CD4-positive, alpha-beta T cell treated with Interleukin-21 for 1 hour (primary cell): ENCODE measurements at regions not wholly inside any gene's neighbourhood (a gene's known extent, or its start where the extent isn't known, plus 50 kb on each side); places are given as distances from the start of the nearest gene placed in this dataset.

Experiments
- DNase-seq: peaks from one replicate; pipeline ENCODE4 v3.0.0-alpha.2; 2020

DNA sequence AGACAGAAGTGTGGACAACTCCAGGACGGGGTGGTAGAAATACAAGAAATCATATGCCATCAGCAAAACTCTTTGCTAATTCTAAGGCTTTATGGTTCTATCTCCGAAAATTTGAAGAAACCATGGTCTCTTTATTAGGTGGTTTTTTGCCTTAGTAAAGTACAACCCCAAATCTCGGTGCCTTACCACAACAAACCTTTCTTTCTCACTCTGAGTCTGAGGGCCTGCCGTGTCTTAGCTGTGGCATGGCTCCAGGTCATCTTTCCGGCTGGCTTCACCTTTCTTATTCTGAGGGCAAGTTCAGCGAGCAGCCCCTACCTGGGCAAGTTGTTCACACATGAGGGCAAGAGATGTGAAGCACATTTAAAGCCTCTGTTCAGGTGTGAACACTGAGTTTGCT is 280.6 kb downstream of the TTLL7 start:
- no peak for DNase-seq

- no peak for DNase-seq
Measured at GRCh38 chr1:83717785-83718184, 281.1 kb downstream of the TTLL7 start.

DNA sequence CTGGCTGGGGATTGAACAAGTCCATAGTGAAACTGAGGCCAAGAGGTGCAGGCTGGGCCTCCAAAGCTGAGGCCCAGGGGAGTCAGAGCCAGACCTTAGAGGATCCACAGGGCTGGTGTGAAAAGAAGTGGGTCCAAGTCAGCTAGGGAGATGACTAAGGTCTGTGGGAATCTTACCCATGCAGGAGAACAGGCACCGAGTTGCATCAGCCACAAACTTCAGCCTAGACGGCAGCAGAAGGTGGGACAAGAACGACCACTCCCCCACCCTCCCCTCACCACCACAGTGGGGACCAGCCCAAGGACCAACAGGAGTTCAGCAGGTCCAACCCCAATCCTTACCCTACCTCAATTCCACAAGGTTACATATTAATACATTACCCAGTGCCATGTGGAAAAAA is 282.3 kb downstream of the TTLL7 start:
- DNase-seq = no peak

DNA sequence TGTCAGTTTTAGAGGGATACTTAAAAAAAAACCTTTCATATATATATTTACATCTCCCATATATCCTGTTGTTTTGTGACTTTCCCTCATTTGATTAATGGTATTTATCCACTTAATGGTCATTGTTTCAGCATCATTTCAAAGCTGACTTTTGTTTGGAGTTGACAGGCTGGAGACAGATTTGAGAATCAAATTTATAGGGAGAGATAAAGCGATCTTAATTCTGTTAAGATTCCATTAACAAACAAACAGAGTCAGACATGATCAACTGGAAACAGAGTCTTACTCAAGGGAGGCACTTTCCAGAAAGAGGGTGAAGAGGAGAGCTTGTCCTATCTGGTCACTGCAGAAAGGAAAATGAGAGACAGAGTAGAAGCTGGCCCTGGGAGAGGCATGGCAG is 283.4 kb downstream of the TTLL7 start:
- no peak for DNase-seq

DNA sequence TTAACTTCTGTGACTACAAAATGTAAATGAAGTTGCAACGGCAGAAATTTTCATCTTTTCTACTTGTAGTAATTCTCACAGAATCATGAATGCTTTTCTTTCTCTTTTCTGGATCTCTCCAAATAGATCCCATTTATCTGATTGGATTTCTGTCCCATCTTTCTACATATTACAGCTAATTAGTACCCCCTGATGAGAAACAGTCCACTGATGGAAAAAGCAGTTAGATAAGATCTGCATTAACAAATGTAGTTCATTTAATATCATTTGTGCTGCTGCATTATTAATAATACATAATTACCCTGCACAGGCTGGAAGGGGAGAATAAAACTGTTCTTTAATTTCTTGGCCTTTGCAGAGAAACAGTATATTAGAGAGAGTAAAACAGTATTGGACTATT is 289.3 kb downstream of the TTLL7 start:
- DNase-seq = no peak

- DNase-seq = no peak
Measured at GRCh38 chr1:83706354-83706938, 292.5 kb downstream of the TTLL7 start.

GRCh38 chr1:83705091-83705490 is 293.8 kb downstream of the TTLL7 start:
- no peak for DNase-seq

- DNase-seq = no peak
Measured at GRCh38 chr1:83704350-83704749, 294.6 kb downstream of the TTLL7 start.

DNA sequence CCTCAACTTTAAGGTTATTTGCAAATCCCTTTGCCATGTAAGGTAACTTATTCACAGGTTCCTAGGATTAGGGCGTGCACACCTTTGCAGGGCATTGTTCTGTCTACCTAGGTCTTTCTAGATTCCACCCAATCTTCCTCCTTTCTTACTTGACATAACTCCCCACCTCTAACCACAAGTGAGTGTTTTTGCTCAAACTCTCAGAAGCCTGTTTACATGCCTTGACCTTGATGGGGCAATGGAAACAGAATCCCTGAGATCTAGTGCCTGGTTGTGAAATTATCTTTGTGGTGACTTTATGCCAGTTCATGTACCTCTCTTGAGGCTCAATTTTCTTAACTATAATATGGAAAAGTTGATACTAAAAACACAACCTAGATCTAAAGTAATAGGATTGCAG is 296.6 kb downstream of the TTLL7 start:
- DNase-seq = no peak

DNA sequence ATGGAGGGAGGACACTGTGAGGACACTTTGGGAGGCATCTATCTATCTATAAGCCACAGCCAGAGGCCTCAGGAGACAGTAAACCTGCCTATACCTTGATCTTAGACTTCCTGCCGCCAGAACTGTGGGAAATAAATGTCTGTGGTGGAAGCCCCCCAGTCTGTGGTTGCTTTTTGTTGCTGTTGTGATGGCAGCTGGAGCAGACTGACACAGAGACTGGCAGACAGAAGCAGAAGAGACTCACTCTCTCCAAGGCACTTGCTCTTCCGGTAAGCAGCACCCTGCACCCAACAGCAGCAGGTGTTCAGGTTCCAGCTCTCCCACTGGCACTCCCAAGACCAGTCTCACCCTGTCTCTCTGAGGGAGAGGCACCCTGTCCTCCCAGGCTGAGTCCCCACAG is 297.6 kb downstream of the TTLL7 start:
- DNase-seq = no peak

- DNase-seq = no peak
Measured at GRCh38 chr1:83698644-83699043, 300.3 kb downstream of the TTLL7 start.

DNA sequence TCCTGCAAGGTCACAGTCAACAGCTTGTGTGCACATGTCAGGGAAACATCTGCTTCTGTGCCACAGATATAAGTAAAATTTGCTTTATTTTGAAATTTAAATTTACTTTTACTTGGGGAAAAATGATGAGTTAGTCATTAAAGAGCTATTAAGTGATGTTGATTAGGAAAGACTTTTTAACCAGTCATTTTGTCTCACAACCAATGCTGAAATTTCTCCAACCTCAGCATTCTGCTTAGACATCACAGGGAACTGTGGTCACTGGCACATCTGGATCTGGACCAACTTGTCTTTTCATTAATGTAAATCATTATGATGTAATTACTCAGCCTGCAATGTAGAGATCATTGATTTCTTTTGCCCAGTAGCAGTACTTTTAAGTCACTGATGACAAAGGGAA is 301.0 kb downstream of the TTLL7 start:
- DNase-seq = no peak

DNA sequence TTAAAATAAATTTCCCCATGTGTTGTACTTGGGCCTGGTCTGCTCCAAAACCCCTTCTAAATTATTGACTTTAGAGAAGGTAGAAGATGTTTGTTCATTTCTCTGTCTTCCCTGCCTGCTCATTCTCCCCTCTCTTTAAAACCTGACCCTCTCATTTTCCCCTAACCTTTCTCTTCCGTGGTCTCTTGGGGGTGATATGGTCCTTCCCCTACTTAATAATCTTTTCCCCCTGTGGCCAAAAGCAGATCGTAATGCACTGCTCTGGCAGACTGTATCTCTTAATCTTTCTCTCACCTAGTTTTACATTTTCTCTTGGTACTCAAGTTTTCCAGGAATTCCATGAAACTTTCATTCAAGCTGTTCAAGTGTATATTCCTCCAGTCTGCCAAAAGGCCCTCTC is 301.7 kb downstream of the TTLL7 start:
- DNase-seq = no peak

- no peak for DNase-seq
Measured at GRCh38 chr1:83694449-83694848, 304.5 kb downstream of the TTLL7 start.

DNA sequence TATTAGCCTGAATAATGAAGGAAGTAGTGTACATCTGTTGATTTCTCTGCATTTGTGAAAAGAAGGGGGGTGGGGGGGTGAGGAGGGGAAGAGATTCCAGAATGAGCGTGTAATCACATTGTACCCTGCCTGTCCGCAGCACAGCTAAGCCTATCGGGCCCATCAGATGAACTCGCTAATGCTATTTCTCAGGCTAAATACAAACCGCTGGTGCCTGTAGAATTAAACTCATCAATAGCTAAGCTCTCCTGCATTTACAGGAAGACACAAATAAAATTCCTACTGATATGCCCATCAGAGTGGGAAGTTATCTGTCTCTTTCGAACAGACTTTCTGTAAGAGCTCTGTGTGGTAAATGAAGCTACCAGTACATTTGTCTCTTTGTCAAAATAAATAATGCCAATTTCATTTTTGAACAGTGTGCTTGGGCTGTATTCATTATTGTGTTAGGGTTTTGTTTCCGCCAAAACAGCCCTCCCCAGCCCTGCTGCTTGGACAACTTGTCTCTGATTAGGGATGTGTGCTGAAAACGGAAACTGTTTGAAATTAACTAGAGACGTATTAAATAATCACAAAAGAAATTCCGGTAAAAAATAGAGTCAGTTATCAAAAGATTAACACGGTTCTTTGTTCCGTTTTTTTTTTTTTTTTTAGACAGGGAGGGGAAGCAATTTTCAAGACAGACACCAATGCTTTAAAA is 305.4 kb downstream of the TTLL7 start:
- no peak for DNase-seq

GRCh38 chr1:83692524-83693381 is 306.2 kb downstream of the TTLL7 start:
- no peak for DNase-seq

GRCh38 chr1:83691953-83692500 is 306.9 kb downstream of the TTLL7 start:
- DNase-seq = no peak

GRCh38 chr1:83689921-83690868 is 308.7 kb downstream of the TTLL7 start:
- DNase-seq = no peak

- DNase-seq = no peak
Measured at GRCh38 chr1:83682132-83682531, 316.8 kb downstream of the TTLL7 start.

GRCh38 chr1:83676106-83676505 is 322.8 kb downstream of the TTLL7 start:
- DNase-seq = no peak

- no peak for DNase-seq
Measured at GRCh38 chr1:83673312-83673711, 325.6 kb downstream of the TTLL7 start.

DNA sequence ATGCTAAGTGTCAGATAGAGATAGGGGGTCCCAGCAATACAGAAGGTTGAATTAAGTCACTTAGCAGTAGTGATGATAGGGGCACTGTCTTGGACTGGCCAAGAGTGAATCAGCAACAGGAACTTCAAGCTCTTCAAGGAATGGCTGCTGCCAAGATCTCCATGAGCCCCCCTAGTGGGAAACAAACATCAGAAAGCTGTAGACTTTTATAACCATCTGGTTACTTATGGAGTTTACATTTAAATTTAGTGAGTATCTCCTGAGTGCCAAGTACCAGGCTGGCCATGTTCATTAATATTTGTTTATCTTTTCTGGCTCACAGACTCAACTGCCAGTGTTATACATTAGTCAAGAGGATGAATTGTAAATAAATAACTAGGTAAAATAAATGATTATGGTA is 327.3 kb downstream of the TTLL7 start:
- DNase-seq = no peak
